NCI-H748 (cell line): ENCODE measurements at regions not wholly inside any gene's neighbourhood (a gene's known extent, or its start where the extent isn't known, plus 50 kb on each side); places are given as distances from the start of the nearest gene placed in this dataset.

ENCODE experiments used
- DNase-seq: peaks from one replicate; lab custom pipeline; 2025; ENCODE audit not compliant: unreplicated experiment; lab: John Stamatoyannopoulos, UW

DNA sequence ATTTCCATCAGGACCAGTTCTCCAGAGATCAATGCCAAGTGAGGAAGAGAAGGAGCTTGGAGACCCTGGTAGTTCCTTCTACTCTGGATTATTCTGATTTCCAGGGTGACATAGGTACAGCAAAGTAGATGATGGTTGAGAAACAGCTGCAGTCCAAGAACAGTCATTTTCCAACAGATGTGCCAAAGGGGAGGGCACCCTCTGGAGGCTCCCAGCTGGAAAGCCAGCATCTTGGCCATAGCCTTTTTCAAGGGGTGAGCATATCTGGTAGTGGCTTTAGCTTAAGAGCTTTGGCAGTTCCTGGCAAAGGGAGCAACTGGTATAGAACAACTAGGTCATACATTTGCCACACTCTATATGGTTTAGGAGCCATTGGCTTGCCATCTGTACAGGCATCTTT lies 492.7 kb downstream of the RASEF start:
- DNase-seq, result no peak

DNA sequence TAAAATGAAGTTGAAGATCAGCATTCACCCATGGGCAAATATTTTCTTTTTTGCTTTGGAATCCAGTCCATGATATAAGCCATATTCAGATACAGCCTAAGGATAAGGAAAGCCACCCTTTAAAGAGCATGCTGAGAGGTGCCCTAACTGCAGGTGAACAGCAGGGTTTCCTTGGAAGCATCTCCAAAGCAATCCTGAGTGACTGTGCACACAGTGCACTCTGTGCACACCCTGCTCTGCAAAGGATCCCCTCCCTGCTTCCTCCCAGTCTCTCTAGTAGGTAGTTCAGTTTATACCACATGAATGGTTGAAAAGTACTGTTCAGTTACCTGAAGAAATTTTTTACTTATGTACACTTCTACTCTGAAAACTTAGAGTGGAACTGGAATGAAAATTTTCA lies 491.4 kb downstream of the RASEF start:
- no peak for DNase-seq

DNA sequence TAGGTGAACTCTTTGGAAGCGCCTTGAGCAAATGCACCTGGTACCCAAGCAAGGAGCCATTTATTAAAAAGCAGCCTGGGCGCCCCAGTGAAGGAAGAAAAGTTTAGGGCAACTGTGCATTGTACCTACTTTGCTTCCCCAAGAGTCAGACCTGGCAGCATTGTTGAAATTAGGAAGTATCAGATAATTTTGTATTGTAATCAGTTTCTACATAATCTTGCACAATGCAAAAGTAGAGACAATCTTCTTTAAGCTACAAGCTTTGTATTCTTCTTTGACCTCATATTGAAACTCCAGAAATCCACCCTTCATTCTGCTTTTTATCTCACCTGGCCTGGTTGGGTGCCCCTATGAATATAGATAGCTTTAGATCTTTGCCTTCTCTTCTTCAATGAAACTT lies 490.8 kb downstream of the RASEF start:
- no peak for DNase-seq

DNA sequence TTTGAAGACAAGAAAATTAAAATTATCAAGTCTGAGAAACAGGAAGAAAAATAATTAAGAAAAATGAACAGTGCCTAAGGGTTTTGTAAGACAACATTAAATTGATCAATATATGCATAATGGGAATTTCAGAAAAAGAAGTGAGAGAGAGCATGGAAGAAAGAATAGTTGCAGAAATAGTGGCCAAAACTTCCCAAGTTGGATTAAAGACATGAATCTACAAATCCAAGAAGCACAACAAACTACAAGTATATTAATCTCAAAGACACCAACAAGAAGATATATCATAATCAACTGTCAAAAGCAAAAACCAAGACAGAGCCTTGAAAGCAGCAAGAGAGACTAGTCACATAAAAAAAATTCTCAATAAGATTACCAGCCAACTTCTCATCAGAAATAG lies 488.0 kb downstream of the RASEF start:
- no peak for DNase-seq

DNA sequence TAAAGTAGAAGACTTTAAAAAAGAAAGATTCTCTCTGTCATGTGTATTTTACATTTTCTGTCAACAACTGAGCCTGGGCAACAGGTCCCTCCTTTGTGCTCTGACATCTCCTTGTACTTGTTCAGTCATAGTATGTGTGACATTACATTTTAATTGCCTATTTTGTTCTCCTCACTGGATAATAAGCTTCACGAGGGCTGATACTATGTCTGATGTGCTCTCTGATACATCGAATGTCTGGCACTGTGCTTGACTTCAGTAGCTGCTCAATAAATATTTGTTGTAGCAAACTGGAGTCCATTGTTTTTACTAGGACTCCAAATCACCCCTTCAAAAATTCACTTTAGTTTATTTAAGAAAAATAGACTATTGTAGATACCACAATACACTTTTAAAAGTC lies 482.0 kb downstream of the RASEF start:
- DNase-seq, result no peak

DNA sequence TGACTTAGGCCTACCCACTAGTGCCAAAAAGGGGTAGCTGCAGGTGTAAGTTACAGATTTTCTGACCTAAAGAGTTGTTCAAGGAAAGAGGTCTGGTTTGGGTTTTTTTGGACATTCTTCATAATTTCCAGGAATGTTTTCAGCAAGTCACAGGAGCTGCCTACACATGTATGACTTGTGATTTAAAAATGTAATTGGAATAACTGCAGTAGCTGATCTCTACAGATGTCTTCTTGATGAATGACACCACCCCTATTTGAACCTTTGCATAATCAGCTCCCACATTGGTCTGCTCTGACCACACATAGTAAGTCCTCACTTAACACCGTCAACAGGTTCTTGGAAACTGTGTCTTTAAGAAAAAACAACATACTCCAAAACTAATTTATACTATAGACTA lies 481.4 kb downstream of the RASEF start:
- DNase-seq, result no peak

DNA sequence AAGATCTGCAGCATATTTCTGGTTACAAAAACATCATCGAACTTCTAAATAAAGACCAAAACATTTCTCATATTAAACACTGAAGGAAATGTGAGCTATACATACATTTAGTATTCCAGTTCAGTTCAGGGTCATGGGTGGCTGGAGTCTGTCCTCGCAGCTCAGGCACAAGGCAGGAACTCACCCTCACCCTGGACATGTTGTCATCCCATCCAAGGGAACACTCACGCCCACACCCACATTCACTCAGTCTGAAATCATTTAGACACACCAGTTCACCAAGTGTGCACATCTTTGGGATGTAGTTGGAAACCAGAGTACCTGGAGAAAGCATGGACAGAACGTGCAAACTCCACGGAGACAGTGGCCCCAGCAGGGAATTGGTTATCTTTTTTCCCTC lies 481.0 kb downstream of the RASEF start:
- DNase-seq, result no peak

DNA sequence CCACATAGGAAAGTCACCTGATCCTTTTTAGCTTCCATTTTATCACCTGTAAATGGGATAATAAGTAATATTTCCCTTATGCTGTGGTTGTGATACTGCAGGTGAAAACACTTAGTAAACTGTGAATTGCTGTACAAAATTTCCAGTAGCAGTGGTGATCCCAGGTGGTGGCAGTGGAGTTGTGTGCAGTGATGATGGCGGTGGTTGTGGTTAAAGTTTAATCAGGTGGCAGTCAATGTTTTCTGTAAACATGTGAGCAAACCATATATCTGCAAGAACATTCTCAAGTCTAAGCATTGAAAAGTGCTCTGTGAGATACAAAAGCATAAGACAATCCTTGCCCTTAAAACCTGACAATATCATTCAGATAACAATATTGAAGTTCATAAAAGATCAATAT lies 480.2 kb downstream of the RASEF start:
- DNase-seq, result no peak

DNA sequence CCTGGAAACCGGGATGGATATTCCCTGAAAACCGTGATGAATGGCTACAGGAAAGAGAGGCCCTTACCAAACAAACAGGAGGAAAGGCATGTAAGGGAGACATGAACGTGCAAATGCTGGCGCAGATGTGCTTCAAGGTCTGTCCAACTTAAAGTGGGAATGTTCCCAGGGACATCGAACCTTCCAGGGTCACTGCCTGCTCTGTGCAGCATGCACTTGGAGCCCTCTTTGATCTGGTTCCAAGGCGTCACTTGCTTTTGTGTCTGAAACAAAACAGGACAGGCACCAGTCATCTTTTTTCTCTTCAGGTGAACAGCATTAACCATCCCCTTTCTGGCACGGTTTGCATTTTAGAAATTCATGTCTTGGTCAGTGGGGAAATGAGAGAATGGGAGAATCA lies 479.4 kb downstream of the RASEF start:
- no peak for DNase-seq

DNA sequence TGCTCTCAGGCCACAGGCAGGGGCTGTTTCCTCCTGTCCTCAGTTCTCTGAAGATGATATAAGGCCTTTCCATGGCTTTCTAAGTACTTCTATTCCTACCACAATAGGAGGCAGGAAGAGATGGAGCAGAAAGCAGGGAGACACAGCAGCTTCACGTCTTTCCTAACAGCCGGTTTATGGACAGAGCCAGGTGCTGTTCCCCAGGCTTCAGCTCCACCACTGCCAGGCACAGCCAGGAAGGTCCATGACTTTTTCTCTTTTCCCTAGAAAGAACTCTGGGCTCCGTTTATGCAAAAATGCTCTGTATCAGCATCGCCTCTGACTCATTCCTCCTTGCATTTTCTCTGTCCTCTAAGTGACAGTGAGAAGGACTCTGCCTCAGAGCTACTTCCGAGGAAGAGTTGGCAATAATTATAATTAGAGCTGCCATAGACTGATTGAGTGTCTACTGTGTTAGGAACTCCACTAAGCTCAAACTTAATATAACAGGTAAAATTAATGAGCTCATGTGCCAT lies 478.5 kb downstream of the RASEF start:
- DNase-seq, result no peak

DNA sequence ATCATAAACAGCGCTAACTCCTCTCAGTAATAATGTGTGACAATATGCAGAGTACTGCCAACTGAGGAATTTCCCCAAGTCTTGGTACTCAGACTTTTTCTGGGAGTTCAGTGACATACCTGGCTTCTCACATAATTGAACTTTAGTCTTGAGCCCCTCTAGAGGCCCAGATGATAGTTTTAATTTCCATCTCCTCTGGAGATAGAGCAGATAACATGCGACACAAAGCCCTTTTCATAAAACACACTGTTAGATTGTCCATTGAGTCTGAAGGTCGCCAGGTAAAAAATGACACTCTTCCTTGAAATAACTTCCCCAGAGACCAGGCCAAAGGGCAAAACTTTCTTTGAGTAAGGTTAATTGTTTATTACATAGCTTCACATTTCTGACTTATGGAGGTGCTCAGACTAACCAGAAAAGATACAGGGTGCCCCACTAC lies 476.0 kb downstream of the RASEF start:
- DNase-seq, result no peak

DNA sequence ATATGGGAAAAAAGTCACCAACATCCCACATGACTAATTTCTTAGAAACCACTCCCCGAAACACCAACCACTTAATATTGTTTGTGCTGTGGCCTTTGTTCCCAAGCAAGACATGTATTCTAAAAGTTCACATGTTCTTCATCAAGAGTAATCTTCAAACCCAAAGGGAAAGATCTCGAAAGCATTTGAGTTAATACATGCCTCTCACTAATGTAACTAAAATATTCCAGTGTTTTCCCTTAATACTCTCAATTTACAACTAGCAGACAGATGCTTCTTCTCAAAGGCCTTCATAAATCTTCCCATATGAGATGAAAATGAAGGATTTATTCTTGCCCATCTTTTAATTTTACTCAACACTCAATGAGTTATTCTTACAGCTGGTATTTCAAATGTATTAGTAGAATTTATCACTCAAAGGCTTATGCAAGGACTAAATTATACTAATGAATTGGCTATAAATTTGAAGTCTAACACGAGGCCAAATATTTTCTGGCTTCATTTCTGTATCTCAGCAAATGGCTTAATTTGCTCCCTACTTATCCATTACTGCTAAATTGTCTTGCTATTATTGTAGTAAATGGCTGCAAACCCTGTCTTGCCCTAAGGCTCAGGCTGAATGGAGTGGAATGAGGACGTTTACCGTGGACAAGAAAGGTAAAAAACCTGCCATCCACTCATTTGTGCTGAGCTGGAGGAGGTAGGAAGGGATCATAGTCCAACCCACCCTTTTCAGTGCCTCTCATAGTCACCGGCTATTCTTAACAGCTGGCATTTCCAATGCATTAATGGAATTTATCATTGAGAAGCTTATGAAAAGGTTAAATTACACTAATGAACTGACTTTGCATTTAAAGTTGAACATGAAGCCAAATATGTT lies 474.4 kb downstream of the RASEF start:
- peak; percentile 19 for DNase-seq

DNA sequence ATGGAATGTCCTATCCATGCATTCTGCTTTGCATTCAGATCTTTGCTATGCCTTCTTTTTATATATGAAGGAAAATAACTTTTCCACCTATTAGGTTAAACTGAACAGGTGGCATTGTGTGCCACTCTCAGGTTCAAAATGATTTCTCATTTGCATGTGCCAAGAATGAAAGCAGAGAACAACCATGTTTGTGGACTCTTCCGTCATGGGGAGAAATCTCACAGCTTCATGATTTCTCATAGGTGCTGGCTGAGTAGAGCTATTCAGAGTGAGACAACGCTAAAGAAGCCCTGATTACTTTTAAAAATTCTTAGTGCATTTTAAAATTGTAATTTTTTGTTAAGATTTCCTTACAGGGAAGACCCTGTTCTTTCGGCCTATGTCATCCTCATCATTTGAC lies 472.1 kb downstream of the RASEF start:
- no peak for DNase-seq

DNA sequence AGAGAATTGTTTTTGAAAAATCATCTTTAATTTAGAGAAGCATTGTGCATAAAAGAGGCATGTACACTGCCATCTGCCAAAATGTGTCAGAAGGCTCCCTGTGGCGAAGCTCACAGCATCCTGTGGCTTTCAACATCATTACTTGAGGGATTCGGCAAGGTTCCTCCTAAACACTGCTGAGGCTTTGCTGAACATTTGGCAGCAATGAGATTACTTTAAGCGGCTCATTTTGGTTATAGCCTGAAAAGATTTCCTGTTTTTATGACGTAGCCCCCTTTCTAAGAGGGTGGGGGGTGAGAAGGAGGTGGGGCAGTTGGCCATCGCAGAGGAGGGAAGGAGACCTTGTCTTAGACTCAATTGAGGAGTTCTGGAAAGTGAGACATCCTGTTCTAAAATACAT lies 469.4 kb downstream of the RASEF start:
- DNase-seq, result no peak

DNA sequence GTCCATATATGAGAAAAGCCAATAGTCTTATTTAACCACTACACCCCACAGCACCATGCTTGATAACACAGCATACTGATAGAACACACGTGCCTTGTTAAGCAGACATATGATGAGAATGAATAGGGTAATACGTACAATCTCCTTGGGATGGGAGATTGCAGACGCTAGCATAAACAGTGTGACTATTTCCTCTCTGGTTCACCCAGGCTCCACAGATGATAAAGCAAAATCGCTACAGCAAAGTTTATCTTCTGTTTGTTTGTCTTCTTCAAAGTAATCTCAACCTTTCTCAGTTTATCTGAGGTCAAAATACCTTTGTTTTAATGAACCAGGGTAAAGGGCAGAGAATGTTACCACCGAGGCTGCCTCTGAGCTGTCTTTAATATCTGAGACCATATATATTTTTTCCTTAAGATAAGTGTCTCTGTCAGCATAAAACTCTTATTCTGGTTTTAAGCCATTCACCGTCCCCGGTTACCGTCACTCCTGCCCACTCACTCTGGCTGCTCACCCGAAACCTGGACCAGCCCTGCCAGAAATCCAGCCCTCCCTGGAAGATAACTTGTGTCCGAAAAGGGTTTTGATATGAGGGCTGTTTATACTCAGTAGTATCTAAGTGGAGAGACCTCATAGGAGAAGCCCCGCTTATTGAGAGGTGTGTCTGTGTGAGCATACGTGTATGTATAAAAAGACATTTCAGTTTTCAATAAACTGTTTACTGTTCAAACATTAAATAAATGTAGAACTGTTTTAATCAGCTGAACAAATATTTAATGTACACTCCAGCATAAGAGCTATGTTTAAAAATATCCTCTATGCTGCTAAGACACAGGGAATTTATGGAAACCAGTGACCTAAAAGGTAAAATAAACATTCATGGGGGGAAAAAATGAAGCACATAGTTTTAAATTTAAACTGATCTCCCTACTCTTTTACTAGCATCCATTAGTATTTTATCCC lies 465.4 kb downstream of the RASEF start:
- peak; percentile 92 for DNase-seq

DNA sequence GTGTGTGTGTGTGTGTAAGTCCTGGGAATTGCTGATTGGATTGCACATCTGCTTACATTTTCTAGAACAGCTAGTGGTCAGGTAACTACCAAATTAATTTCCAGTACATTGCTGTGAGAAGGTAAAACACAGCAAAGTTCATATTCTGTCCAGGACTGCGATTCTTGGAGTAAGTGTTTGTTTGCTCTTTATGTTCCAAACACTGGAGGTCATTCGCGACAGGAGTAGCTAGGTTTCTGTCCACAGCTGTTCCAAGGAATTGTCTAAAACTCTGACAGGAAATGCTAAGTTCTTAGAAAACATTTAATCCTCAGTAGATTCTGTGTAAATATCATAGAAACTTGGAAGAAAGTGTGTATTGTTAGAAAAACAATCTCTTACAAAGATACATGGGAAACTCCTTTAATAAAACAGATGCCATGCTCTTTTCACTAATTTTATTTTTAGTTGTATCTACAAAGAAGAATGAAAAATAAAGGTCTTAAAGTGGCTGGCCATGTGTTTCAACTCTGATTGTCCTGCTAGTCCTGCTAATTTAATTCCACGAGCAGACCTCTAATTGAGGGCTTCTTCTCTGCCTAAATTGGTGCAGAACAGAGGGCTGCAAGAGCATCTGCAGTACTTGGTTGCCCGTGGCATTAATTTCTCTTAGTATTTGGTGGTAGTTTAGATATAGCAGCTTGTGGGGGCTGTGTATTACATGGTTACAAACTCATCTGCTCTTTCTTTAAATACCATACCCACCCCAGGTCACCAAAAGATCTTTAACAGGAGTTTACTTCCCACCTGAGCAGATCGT lies 464.5 kb downstream of the RASEF start:
- peak; percentile 56 for DNase-seq

DNA sequence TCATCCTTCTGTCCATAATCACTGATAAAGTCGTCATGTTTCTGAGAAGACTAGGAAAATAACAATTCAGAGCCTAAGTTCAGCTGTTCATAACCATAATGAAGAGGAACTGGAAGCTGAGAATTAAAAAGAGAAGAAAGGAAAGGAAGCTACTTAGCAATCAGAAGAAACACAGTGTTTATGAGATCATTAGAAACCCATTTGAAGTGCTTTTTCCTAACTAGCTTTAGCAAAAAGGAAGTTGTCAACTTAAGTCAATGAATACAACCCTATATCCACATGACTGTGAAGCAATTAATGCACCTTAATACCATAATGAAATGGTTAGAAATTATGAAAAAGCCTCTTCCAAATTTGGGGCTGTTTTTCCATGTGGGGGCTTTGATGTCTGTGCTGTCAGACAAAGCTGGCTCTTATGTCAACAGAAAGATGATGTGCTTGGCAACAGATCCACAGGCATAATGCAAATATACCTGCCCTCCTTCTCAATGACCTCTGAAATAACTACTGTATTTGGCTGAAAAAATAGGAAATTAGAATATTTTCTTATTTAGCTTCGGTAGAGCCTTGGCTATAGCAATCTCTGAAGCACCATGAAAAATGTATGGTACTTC lies 463.5 kb downstream of the RASEF start:
- DNase-seq, result peak; percentile 75

DNA sequence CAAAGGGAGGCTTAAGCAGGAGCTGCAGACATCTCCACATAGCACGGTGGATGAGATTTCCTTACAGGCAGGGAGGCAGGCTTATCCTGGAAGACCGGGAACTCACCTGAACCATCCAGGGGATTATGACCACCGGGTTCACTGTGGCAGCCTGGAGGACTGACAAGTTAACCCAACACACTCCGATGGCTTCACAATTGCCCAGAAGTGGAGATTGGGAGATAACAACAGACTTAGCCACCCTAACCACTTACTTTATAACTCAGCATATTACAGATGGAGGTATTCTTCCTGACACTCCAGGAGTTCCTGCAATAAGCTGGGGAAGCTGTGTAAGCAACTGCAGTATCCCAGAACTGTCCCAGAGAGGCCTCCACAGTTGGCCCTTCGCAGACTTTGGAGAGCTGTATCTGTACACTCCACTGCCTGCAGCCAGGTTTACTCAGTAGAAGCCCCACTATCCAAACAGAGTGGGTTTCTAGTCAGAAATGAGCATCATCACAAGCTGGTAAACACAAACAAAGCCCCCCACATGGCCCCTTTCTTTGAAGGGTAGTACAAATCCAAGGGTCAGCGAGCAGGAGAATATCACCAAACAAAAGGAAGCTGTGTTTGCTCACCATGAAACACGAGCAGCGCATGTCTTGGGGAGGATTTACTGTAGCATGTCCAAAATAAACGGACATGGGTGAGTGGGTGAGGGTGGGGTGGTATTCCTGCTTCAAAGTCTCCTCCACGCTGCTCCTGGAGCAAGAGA lies 462.2 kb downstream of the RASEF start:
- peak; percentile 82 for DNase-seq

DNA sequence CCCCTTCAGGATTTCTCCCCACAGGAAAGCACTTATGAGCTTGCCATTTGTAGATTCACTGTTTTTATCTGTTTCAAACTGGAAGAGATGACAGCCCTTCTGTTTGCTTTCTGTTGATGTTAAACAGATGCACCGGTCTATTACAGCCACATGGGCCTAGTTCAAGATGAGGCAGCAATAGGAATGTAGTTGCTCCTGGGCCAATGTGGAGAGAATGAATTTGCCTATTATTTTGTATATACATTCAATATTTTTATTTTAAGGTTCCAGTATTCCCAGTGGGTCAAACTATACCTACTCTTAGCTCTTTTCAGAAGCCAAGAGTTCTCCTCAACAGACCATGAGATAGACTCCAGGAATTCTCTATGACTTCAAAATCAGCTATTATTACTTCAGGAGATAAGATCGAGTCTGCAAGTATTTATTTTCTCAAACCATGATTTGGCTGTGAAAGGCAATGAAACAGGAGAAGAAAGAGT lies 461.6 kb downstream of the RASEF start:
- no peak for DNase-seq
